Transverse colon (tissue), 3 donors: ENCODE measurements at regions not wholly inside any gene's neighbourhood (a gene's known extent, or its start where the extent isn't known, plus 50 kb on each side); places are given as distances from the start of the nearest gene placed in this dataset.

Source experiments
- CTCF ChIP-seq, 5 experiments: fragments of 200-600 bp in 3 of 5; fragments of 450-650 bp in 2 of 5; sonication (generic) in 3 of 5; IDR thresholded peaks; 1 replicate in 2 of 5; 2 replicates in 3 of 5; pipeline ENCODE4 v1.5.1; 2016 to 2017; ENCODE audit warnings: antibody characterized with exemption in 5 of 5, inconsistent platforms in 3 of 5, mild to moderate bottlenecking in 2 of 5, moderate library complexity in 1 of 5
- EP300 ChIP-seq: sonication (generic); formaldehyde crosslinking; IDR thresholded peaks from one replicate; pipeline ENCODE4 v1.6.1; 2017; ENCODE audit warnings: antibody characterized with exemption, low read depth

GRCh38 chr13:74073274-74073673, 60.9 kb downstream of the KLF12 start:
- TF ChIP-seq EP300 (no peak), CTCF (IDR thresholded peaks at IDR 0.05) (no peak)
